NCI-H460 (cell line): ENCODE measurements at regions not wholly inside any gene's neighbourhood (a gene's known extent, or its start where the extent isn't known, plus 50 kb on each side); places are given as distances from the start of the nearest gene placed in this dataset.

Experiments used
- DNase-seq: peaks from one replicate; pipeline ENCODE4 v3.0.0-alpha.2; 2016; ENCODE audit warnings: low read depth; ENCODE audit errors: extremely low read depth

DNA sequence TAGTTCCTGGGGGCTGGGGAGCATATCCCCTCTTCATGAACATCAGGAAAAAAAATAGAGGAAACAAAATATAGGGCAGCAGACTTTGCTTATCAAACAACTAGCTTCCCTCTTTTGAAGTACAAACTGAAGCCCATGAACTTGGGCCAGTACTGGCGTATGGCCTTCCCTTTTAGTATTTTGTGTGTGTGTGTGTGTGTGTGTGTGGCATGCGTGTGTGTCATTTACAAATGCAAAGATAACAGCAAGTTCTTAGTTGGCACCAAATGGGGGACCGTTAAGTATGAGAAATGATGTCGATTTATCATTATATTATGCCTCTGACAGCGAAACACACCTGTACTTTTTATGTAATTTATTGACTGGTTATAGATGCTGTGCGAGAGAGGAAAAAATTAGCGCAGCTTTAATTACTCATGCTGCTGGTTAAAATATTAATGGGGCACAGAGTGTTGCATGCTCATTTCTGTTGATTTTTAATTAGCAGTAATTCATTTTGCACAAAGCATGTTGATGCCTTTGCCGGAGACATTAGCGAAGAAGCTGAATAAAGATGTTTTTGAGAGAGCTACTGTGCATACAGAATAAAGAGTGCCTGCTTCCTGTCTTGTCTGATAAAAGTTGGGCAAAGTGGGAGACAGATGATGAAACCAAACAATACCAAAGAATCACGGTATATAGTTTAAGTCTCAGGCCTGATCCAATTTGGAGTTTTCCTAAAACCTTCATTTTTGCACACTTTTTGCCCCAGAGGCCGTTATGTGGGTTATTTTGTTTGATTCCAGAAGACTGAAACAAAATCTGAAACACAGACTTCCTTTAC lies 297.1 kb downstream of the SATB1 start:
- no peak for DNase-seq

DNA sequence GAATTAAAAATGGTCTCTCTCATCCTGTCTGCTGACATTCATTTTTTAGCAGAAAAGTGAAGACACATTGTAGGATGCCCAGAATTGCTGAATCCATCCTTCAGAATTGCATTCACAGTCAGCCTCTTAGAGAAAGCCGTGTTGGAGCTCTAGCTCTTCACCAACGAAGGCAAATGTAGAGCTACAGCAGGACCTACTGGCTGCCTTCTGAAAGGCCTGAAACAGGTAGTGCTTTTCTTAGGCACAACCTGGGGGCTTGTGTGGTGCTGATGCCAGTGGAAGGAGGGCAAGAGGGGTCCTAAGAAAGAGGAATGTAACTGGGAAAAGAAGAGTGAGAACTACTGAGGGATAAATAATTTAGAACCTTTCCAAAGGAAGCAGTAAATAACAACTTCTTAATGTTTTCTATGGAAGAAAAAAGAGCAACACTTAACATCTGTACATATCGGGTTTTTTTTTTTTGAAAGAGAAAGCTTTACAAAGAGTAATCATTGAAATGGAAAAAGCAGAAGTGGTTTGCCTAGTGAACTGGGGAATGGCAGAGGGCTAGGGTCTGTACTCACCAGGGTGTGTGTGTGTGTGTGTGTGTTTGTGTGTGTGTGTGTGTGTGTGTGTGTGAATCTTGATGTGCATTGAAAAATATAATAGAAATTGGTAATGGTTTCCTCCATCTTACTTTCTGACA lies 297.8 kb downstream of the SATB1 start:
- DNase-seq = no peak

DNA sequence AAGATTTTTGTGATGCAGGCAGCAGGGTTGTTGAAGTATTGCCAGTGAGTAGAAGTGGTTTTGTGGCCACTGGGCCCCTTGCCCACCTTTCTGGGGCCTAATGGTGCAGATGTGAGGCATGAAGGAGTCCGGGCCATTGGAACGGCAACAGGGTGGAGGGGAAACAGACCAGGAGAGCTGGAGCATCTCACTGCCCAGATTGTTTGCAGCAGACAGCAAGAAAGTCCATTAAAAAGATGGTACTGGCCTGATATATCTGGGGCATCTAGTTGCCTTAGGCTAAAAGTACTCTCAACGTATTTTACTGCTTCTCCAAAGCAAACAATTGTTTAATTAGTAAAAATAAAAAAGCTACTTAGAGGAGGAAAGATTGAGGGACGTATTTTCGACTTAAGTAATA lies 298.4 kb downstream of the SATB1 start:
- no peak for DNase-seq

DNA sequence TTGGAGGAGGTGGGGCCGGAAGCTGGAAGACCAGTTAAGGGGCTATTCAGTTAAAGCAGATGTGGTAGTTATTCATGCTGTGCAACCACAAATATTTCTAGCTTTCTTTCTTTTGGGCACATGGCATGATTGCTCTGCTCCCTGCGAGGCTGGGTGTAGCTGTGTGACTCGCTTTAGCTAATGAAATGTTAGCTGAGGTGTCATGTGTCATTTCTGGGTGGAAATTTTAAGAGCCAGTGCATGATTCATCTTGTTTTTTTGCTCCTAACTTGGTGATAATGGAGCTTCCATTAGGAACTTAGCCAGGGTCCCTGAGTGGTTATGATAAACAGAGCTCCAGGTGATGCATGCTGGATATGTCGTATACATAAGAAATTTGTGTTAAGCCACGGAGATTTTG lies 300.6 kb downstream of the SATB1 start:
- no peak for DNase-seq

DNA sequence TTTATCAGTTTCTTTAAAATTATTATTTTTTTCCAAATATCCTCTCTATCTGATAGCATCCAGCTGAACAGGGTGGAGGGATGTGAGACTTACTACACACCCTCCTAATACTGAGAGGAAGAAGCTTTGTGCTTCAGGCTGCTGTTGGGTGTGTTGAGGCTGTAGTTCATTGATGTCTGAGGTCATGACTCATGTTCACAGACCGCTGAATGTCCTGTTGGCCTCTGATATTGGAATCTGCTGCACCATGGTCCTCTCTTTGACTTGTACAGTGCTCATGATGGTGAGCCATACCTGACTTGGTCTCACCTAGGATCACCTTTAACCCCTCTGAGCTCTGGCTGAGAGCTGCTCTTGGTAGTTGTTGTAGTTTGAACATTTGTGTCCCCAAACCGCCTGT lies 302.9 kb downstream of the SATB1 start:
- no peak for DNase-seq

DNA sequence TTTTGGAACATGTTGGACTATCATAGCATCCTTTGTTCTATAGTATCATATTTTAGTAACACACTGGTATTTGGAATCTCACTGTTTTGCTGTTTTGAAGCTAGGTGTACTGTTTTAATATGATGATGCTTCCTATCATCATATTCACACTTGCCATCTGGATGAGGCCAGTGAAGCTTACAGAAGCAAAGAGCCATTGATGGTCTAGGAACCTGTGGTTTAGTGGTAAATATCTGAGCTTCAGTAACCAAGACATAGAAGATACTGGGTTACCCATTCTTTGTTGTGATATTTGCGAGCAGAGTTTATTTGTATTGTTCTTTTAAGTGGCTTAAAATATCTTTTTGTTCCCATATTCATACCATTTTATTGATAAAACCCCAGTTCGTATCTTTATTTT lies 304.1 kb downstream of the SATB1 start:
- DNase-seq = no peak

DNA sequence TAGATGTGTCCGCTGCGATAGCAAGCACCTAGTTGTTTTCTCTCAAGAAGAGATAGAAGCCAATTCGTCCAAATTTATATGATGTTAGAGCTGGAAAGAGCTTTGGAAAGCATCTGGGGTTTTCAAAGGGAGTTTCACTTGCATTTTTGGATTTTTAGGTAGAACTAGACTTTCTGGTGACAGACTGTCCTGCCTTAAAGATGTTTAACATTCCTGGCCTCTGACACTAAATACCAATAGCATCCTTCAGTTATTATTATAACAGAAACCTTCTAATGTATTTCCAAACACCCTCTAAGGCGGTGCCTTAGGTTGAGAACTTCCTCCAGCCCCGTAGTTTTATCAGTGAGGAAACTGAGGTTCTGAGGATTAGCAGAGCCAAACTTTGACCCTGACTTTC lies 305.3 kb downstream of the SATB1 start:
- no peak for DNase-seq

DNA sequence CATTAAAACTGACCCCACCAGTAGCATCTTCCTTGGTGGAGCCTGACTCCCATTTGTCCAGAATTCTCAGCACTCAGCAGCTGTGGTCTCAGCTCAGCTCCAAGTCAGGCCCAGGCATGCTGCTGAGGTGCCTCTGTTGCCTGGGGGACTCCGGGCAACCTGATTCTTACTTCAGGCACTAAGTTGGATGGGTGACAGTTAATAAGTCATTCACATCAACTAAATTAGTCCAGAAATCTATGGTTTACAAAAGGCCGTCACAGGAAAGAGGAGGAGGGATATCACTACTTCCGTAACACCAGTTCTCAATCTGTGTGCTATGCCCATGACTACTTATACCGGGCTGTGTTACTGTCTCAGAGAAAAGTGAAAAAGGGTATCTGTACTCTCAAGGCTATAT lies 310.2 kb downstream of the SATB1 start:
- no peak for DNase-seq

DNA sequence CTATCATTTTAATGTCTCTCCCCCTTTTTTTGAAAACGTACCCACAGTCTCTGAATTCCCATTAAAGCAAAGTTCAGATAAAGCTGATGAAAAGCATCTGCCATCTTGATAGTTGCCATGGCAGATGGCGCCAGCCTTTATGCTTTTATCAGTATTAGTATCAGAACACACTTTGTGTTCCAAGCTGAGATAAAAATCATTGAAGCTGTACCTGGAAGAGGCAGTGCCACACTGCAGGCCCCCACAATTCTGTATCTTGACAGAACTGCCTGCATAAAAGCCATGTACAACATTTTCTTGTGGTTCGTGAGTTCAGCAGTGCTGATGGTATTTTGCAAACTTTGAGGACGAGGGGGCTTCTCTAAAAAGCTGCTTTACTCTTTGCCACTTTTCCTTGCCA lies 311.7 kb downstream of the SATB1 start:
- DNase-seq = no peak

DNA sequence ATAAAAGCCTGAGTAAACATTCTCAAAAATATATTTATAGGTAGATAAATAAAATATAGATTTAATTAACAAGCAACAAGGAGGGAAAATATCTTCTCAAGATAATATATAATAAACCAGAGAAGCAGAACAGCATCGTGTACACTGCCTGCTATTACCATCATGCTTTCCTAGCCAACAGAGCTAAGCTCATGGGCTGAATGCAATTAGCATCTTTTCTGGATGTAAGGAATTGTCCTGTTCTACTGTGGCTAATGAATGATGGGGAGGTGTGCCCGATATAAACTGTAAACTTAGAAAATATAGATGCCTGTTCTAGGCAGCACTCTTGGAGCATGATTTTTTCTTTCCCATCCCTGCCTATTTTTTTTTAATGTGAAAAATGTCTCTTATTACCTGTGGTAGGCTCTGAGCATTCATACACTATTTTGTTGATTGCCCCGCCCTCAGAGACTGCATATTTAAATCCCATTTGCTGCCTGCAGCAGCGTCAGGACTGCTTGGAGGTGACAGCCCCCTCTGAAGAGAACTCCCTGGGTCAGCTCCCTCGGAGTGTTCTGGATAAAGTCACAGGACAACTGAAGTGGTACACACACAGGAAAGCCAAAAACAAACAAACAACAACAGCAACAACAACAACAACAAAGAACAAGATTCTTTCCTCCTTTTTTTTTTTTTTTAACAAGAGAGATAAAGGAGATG lies 312.3 kb downstream of the SATB1 start:
- no peak for DNase-seq

DNA sequence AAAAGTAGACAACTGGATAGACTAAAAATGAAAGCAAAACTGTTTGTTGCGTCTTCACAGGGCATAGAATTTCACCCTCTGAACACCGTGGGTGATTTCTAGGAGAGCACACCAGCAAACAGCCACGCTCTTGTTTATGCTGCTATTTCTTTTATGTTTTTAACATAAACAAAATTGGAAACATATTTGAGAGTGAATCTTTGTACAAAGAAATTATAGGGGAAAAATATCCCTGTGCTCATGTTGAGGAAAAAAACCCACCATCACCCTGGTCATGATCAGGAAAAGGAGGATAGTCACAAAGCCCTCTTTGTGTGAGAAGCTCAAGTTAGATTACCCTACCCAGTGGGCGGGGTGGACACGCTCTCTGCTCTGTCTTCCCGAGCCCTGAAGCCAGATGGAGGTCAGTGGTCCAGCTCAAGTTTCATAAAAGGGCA lies 313.3 kb downstream of the SATB1 start:
- peak; percentile 28 for DNase-seq

DNA sequence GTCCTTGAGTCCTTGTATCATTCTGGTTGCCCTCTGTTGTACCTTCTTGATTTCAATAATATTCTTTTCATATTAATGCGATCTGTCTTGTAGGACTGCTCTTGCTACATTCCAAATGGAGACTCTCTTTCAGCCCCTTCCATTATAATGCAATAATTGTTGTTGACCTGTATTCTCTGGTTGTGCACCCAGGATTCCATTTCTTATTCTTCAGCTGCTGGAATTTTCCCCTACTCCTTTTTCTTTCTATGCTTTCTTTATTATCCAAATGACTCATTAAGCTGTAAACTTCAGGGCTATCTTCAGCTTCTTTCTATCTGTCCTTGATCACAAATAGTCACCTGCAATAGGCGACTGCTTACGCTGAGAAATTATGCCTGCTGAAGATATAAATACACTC lies 321.5 kb downstream of the SATB1 start:
- DNase-seq = no peak

DNA sequence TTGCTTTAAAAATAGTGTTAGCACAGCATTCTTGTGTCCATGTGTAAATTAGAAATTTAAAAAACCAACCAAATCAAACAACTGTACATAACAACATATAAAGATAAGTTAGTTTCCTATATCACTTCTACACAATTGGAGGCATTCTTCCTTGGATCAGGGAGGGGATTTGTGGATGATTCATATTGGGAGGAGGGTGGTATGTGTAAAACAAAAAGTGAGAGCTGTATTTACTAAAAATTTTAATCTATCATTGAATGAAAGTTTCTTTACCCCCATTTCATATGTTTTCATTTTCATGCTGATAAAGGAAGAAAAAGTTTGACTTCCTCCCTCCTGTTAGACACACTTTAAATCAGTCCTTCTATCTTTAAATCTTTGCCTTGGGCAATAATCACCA lies 325.0 kb downstream of the SATB1 start:
- DNase-seq = no peak

DNA sequence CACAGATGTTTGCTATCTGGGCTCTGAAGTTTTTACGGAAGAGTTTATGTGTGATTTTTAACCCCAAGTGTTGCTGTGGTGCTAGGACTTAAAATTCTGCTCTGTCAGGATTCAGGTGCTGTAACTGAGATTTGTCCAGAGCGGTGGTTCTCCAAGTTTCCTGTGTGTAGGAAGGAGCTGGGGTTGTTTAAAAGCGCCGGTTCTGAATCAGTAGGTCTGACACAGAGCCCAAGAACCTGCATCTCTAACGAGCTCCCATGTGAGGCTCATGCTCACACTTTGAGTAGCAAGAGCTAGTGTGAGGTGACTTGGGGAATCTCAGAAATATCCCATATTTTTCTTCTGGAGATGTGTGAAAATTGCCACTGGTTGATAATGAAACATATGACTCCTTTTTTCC lies 325.5 kb downstream of the SATB1 start:
- no peak for DNase-seq

DNA sequence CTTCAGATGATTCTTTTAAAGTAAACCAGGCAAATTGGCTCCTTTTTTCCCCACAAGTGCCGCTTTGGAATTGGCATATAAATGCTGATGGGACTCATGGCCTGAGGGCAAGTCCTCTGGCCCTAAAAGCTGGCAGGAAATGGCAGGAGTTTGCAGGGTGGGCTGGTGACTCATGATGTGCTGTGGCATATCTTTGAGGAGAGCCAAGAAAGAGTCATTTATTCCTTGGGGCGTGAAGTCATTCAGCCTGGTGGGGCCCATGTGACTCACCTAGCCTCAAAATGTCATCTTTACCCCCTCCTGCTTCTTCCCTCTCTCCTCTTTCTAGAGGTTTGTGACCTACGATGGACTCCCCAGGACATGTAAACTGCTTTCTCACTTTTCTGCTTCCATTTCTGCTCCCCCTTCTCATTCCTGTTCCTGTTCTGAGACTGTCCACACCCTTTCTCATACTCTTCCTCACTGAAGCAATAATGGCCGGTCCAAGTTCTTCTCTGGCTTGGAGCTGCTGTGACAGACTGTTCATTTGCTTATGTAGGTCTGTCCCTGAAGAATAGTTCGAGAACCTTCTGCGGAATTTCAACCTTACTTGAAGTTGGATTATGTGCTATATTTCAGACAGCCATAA lies 326.1 kb downstream of the SATB1 start:
- DNase-seq = peak; percentile 68

DNA sequence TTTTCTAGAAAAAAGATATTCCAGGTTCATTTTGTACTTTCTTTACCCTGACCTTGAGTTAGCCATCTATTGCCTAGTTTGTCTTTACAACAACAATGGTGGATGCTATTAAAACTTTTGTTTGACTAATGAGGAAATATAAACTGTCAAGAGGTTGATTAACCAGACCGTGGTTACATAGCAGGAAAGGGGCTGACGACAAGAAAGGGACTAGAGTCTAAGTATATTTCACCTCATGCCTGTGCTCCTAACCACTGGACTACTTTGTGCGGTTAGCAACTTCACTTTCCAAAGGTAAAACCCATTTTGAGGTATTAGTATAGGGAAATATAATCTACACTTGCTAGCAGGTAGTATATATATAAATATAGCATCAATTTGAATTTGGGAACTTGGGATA lies 327.1 kb downstream of the SATB1 start:
- no peak for DNase-seq

DNA sequence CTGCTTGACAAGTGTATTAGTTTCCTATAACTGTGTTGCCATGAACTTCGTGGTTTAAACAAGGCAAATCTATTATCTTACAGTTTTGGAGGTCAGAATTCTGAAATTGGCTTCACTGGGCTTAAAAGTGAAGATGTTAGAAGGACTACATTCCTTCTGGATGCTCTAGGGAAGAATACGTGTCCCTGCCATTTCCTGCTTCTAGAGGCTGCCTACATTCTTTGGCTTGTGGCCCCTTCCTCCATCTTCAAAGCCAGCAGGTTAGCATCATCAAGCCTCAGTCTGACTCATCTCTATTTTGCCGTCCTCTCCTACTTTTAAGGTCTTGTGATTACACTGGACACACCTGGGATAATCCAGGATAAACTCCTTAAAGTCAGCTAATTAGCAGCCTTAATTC lies 327.7 kb downstream of the SATB1 start:
- DNase-seq = no peak

DNA sequence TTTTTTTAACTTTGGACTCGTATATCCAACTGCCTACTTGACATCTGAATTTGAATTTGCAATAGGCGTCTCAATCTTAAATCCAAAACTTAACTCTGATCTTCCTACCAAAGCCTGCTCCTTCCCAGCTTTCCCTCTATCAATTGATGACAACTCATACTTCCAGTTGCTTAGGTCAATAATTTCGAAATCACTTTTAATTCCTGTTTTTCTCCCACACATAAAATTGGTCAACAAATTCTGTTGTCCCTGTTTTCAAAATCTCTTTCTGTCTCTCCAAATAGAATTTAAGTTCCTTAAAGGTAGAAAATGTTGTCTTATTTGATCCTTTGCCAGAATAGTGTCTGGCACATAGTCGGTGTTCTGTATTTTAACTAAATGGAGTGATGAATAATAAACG lies 332.4 kb downstream of the SATB1 start:
- DNase-seq = no peak

DNA sequence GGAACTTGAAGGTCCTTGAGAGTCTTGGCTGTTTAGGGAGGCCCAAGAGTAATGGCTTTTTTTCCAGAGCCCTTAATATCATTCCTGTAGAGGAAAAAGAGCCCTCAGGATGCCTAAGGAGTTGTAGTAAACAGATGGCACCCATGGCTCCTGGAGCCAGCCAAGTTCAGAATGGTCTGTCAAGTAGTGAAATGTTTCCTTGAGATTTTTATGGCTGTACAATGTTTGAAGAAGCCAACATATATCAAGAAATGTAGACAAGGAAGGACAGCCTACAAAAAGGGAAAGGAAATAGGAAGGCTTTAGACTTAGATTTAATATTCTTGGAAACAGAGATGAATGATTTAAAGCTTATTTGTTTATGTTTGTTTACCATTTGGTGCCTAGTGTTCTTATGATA lies 334.8 kb downstream of the SATB1 start:
- DNase-seq = no peak

DNA sequence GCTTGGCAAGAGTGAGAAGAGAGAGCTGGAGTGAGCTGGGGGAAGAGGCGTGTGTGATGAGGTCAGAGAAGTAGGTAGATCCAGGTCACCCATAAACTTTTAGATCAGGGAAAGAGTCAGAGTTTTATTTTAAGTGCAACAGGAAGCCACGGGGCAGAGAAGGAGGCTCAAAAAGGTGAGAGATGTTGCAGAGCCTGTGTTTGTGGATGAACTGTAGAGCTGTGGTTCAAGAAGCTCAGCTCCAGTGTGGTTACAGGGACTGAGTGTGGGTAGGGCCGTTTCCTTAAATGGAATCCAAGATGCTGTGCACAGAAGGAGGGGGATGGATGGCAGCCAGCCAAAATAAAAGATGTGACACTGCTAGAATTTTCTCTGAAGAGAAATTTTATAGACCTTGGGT lies 337.2 kb downstream of the SATB1 start:
- DNase-seq = no peak

DNA sequence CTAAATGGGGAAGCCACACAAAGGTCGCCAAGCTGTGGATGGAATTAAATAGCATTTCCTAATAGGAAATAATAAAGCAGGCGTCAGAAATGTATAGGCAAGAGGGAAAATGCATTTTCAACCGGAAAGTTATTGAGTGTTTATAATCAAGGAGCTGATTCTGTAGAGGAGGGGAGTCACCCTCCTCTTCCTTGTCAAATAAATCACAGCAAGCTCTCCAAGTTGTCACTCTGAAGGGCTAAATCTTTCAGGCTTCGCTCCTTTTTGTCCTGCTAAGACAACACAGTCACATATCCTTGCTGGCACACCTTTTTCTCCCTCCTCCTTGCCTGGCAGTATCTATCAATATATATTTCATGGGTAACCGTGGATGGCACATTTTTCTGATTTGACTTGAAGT lies 338.4 kb downstream of the SATB1 start:
- DNase-seq = no peak
